GM03348 (cell line): ENCODE measurements at regions not wholly inside any gene's neighbourhood (a gene's known extent, or its start where the extent isn't known, plus 50 kb on each side); places are given as distances from the start of the nearest gene placed in this dataset.
A peak's percentile ranks its signal among the peaks of the same experiment; 100 is the strongest.
"Not testable (repeated sequence)": the region's sequence is repeated elsewhere in the genome, so short reads cannot be mapped to it uniquely, and the experiment has no call there.

Experiments
- DNase-seq: peaks from one replicate; pipeline ENCODE4 v3.0.0; 2012; ENCODE audit warnings: low spot score

DNA sequence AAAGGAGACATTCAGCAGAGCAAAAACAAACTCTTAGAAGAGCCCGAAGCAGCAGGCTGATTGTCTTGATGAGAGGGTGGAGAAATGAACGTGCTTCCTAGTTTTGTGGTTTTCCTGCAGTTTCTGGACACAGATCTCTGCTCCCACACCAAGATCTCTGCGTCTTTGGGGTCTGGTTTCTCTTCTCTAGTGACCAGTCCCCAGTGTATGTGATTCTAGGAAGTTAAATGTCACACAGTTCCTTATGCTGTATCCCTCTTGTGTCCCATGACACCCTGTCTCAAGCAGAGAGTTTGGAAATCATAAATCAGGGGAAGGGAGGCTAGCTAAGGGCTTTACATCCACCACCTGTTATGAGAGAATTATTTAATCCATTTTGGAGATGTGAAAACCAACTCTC lies 55.4 kb upstream of the KLF14 start:
- no peak for DNase-seq

DNA sequence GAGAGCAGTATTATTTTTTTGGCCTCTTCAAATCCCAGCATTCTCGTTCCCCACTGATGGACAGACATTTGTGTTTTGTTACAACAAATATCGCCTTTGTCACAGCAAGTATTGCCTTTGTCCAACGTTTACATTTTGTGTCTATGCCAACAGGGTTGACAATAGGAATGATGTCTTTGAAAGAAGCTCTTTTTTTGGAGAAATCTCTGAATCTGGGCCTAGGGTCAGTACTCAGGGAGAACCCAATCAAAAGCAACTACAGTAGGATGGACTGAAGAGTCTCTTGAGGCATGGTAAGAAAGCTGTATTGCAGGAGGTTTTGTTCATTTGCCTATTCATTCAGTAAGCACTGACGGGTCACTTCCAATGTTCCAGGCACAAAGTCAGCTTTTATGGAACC lies 57.7 kb upstream of the KLF14 start:
- no peak for DNase-seq

DNA sequence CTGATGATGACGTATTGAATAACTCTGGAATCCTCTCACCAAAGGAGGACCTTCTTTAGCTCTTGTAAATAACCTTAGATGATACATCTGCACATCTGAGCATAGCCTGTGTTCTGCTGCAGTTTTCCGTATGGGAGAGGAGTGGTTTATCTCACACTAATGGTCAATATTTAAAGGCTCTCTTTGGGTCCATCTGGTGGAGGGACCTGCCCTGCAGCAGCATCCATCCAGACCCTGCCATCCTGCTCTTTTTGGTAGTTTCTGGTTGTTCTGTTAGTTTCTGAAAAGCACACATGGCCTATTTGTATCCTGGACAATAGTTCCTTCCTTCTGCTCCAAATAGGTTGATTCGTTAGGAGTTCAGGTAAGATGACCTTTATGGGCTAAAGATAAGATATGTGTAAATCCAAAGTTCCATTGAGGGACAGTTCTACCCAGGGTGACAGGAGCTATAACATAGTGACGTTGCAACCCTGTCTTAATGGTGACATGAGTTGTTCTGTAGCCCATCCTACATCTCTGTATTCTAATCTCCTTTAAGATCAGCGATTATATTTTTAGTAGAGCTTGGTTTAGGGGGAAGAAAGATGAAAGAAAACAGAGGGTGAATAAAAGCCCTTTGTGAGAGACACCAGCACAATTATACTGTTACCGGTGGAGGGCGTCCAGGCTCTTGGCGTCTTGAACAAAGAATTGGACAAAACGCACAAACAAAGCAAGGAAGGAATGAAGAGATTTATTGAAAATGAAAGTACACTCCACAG lies 60.0 kb upstream of the KLF14 start:
- DNase-seq, result peak; percentile 16

DNA sequence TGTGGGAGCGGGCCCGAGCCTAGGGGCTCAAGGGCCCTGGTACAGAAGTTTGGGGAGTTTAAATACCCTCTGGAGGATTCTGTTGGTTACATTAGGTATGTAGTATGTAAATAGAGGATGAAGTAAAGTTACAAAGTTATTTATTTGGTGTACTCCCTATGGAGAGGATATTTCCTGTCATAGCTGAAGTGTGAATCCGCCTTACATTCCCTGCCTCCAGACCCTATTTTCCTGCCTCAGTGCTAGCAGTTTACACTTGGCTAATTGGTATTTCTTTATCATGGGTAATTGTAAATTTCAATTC lies 60.6 kb upstream of the KLF14 start:
- no peak for DNase-seq

DNA sequence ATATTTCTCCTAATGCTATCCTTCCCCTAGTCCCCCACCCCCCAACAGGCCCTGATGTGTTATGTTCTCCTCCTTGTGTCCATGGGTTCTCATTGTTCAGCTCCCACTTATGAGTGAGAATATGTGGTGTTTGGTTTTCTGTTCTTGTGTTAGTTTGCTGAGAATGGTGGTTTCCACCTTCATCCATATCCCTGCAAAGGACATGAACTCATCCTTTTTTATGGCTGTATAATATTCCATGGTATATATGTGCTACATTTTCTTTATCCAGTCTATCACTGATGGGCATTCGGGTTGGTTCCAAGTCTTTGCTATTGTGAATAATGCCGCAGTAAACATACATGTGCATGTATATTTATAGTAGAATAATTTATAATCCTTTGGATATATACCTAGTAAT lies 62.4 kb upstream of the KLF14 start:
- not testable (repeated sequence) for DNase-seq

DNA sequence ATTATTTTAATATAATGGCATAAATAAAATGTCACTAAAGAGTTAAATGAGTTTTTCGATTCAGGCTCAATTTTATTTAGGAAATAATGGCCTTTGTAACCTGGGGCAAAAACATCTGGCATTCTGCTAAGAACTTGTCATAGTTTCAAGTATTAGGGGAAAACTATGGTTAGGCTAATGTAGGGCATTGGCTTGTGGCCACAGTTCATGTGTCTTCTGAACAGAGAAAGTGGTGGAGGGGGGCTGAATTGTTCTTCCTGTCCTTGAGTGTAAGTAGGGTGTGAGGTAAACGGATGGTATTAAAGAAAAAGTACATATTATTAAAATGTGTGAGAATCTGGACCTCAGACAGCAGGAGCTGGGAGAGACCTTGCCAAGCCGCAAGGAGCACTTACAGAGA lies 69.1 kb upstream of the KLF14 start:
- no peak for DNase-seq

DNA sequence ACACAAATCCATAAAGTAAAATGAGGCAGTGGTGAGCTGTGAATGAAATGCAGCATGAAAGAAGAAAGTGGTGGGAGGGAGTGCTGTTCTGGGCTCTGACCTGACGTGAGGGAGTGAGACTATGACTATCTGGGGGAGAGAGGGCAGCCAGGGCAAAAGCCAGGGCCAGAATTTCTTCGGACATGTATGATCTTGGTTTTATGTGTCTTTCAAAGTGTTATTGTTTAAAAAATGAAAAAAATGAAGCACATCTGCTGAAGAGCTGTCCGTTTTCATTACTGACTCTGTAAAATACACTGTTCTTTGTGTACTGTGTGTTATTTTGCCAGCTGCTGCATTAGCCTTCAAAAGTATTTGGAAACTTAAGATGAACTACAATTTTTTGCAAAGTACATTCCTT lies 70.2 kb upstream of the KLF14 start:
- peak; percentile 29 for DNase-seq

DNA sequence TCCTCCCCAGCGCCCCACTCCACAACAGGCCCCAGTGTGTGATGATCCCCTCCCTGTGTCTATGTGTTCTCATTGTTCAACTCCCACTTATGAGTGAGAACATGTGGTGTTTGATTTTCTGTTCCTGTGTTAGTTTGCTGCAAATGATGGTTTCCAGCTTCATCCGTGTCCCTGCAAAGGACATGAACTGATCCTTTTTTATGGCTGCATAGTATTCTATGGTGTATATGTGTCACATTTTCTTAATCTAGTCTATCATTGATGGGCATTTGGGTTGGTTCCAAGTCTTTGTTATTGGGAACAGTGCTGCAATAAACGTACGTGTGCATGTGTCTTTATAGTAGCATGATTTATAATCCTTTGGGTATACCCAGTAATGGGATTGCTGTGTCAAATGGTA lies 78.8 kb upstream of the KLF14 start:
- not testable (repeated sequence) for DNase-seq

DNA sequence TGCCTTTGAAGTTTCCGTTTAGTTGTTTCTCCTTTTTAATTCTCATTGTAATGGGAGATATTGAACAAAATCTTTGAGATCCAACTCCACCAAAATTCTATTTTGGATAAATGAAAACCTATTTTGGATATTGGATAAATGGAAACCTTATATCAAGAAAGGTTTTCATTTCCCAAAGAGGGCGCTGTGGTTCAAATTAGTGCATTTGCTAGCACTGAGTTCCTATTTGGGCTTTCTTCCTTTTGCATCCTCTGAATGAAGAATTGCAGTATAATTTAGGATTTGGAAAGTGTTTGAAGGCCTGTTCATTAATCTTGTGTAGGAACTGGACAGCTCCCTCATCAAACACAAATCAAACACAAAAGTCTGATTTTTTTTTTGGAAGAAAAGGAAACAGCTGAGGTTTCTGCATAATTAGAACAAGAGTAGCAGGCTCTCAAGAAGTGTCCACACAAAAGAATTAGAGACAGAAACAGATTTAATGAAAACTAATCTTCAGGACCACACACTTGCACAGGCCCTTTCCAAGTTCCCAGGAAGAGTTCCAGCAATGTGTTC lies 80.8 kb upstream of the KLF14 start:
- peak; percentile 59 for DNase-seq

DNA sequence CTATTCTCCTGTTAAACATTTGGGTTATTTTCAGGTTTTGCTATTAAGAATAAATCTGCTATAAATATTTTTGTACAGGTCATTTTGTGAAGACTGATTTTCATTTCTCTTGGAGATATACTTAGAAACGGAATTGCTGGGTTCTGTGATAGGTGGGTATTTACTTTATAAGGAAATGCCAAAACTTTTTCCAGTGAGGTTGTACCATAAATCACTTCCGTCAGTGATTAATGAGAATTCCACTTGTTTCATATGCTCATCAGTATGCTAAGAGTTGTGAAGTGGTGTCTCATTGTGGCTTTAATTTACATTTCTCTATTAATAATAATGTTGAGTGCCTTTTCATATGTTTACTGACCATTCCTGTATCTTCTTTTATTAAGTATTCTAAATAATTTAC lies 84.0 kb upstream of the KLF14 start:
- DNase-seq, result no peak

DNA sequence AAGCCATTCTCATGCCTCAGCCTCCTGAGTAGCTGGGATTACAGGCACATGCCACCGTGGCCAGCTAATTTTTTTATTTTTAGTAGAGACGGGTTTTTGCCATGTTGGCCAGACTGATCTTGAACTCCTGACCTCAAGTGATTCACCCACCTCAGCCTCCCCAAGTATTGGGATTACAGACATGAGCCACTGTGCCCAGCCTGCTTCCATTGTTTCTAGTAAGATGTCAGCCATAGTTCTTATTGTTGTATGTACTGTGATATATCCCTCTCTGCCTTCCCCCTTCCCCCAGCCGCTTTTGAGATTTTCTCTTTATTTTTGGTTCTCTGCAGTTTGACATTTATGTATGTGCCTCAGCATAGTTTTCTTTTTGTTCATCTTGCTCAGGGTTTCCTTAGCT lies 87.9 kb upstream of the KLF14 start:
- no peak for DNase-seq

DNA sequence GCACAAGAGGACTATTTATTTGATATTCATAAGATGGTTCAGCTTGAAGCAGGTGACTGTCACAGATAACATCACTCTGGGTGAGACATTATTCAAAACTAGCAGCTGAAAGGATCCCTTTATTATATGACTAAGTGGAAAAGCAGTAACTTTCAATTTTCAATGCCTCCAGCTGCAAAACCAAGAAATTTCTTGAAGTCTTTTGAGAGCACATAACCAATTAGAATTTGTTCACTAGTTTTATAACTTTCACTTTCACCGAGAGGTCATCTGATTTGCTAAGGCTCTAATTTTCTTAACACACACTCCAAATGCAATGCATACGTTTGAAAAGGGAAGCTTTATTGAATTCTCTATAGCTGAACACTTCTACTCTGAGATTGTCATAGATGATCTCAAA lies 88.6 kb upstream of the KLF14 start:
- DNase-seq, result no peak

DNA sequence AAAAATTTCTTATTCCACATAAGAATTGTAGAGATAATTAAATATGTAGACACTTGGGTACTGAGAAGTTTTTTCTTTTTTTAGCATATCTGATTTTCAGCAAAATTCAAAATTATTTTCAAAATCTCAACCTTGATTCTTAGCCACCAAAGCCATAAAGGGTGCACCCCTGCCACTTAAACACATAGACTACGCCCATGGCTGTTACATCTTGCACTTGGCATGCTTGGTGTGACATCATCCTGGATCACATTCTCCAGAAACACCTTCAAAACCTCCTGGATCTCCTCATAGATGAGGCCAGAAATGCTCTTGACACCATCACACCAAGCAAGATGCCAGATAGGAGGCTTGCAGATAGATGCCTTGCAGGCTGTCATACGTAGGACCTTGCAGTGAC lies 89.1 kb upstream of the KLF14 start:
- DNase-seq, result no peak

DNA sequence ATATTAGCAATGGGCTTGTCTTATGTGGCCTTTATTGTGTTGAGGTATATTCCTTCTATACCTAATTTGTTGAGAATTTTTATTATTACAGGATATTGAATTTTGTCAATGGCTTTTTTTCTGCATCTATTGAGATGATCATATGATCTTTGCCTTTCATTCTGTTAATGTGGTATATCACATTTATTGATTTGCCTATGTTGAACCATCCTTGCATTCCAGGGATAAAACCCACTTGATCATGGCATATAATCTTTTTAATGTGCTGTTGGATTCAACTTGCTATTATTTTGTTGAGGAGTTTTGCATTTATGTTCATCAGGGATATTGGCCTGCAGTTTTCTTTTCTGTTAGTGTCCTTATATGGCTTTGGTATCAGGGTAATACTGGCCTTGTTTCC lies 91.8 kb upstream of the KLF14 start:
- DNase-seq, result no peak

DNA sequence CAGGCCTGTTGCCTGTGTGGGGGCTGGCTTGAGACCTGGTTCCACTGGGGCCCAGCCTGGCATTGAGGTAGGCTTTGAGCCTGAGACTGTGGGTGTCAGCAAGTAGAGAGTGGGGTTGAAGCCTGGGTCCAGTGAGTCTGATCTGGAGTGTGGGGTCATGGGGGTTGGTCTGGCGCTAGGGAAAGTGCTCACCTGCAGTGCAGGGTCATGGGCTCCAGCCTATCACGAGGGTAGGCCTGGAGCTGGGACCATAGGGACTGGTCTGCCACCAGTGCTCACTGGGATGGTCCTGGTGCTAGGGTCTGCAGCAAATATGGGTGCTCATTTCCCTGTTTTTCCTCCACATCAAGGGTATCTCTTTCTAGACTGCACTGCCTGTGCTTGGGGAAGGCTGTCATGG lies 95.4 kb upstream of the KLF14 start:
- DNase-seq, result no peak

DNA sequence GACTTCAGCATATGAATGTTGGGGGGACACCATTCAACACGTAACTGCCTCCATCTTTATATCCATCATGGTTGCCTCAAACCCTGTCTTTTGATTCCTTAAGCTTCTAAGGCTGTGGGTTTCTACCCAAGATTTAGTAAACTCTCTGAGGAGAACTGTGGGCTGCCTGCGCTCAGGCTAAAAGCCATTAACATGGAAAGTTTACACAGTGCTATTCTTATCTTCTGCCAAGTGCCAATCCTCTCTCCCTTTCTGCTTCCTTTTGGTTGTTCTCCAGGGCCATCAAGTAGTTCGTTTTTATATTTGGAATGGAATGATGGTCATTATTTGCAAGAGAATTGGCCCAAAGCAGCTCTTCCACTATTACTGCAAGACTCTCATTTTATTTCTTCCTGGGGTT lies 97.3 kb upstream of the KLF14 start:
- DNase-seq, result no peak

DNA sequence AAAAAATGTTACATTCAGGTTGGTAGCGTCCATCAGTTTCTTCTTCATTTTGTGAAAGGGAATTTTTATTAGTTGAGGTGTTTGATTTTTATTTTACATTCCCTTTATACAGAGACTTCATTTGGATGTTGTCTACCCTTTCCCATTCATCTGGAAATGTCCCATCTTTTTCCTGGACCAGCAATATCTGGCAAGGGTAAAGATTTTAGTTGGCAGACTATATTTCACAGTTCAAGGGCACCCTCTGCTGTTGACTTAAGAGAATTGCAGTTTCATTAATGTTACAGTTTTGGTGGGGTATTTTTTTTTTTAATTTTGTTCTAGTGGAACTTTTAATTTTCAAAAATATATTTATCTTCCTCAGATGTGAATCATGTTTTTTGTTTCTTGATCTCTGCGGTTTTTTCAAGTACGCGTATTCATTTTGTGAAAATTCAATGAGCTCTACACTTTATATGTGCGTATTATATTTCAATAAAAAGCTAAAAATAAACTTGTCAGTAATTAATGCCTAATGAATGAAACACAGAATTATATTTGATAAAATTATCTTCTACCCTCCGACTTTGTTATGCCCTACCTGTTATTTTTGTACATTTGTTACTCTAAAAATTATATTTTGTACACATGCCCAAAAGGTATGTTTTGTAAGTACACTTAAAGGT lies 97.9 kb upstream of the KLF14 start:
- DNase-seq, result peak; percentile 67

DNA sequence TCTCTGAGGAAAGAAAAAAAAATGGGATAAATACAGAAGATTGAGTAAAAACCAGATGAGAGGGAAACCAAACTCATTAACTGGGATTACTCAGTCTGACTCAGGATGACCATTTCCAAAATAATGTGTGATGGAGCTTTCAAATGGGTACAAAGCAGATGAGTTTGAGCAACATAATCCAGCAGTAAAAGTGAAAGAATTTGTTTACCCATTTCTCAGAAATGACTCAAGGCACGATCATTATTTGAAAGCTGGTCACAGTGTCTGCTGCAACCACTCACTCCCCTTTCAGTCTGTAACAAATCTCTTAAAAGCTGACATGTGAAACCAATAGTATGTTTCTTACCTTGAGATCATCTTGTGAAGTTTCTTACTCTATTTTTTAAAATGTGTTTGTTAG lies 104.7 kb upstream of the KLF14 start:
- peak; percentile 85 for DNase-seq

DNA sequence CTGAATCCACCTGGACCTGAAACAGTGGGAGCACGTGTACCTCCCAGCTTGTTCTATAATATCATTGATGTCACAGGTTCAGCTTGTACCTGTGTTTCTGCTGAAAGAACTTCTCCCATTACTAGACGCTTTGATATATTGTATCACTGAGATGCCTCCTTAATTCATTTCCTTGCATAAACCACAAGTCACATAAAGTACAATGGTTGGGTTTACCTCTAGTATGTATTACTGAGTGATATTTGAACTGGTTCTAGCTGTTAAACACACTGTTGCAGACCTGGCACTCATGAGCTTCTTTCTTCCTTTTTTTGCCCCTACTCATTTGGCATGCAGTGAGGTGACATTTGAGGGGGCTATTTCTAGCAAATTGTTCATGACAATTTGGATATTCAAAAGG lies 106.6 kb upstream of the KLF14 start:
- no peak for DNase-seq

DNA sequence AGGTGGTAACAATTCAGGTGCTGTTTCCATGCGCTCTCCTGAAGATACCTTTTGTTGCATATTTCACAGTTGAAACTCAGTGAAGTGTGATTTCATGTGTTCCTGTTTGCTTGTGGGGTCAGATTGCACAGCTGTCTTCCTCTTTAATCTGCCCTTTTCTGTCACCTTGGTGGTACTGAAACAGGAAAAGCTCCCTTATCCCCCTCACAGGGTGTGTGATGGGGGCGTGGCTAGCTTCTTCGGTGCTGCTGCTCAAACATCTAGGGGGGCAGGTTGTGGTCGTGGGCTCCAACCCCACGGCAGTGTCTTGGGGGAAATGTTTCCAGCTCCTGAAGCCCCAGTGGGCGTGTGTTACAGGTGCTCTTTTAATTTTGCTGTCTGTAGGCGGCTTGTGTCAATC lies 107.4 kb upstream of the KLF14 start:
- DNase-seq, result no peak

DNA sequence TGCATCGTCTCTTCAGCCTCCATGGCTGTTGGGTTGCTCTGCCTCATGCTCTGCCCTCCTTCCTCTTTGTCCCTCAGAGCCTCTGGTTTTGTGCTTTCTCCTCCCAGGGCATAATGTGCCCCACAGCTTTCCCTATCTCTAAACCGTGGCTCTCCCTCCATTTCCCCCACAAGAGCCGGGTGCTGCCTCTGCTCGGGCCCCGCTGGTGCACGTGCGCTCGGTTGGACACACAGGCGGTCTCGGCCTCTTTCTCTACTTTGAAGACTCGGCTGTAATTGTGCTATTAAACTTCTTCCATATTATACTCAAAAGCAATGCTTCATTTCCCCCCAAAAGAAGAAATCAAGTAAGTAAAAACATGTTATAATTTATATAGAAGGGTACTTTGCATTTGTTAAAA lies 109.7 kb upstream of the KLF14 start:
- no peak for DNase-seq

DNA sequence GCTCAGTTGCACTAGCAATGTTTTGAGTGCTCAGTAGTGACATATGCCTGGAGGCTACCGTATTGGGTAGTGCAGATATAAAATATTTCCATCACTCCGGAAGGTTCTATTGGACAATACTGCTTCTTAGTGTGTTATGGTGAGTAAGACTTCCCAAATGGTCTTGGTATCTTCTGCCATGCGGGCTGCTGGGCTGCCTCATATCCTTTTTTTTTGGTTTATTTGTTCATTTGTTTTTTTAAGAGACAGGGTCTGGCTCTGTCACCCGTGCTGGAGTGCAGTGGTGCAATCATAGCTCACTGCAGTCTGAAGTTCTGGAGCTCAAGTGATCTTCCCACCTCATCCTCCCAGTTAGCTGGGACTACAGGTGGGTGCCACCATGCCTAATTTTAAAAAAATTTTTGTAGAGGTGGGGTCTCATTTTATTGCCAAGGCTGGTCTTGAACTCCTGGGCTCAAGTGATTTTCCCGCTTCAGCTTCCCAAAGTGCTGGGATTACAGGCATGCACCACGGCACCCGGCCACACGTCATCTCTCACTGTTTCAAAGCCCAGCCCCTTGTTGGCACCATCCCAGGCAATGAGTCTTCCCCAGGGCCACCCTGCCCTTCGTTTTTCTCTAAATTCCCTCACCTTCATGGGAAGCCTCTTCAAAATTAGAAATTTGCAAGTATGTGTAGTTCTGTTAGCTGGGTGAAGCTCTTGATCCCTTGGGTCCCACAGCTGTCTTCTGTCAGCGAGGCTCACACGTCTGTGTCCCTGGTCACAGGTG lies 111.0 kb upstream of the KLF14 start:
- peak; percentile 63 for DNase-seq

DNA sequence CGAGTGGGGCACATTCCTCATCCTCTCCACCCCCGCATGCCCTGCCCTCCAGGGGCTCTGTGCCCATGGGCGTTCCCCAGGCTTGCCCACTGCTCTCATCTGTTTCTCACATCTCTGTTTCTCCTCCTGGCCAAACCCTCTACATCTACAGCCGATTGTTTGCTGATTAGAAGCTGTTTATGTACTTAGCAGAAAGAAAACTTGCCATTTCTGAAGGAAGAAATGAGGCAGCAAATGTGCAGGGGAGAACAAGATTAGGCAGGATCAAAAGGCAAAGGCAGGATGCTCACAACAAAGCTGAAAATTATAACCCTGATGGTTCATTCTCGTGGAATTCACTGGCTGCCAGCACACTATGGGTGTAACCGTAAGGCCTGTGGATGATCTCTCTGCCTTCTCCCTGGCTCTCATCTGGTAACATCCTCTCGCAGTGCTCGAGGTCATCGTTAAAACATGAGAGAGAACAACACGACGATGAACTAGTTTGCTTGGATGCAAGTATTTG lies 111.6 kb upstream of the KLF14 start:
- peak; percentile 84 for DNase-seq
